K562 (cell line): ENCODE measurements at regions not wholly inside any gene's neighbourhood (a gene's known extent, or its start where the extent isn't known, plus 50 kb on each side); places are given as distances from the start of the nearest gene placed in this dataset.

Source experiments
- ATAC-seq: fragments of 200-7000 bp; cut with Tn5 transposase; 3 replicates; pipeline ENCODE4 v1.9.1; 2020; ENCODE audit warnings: moderate library complexity
- BruUV-seq: library from RNA; stranded (reverse); fragments of 400-500 nt; replicated peaks from 2 replicates; lab custom pipeline; 2021; lab: Mats Ljungman, UMichigan
- CTCF ChIA-PET: fragments of 300-600 bp; formaldehyde crosslinking; extraction: SDS; loops from one replicate; lab custom pipeline; 2021; ENCODE audit warnings: low intra/inter-chr PET ratio; lab: Yijun Ruan, JAX
- POLR2A ChIA-PET: fragments of 300-600, 350-650 bp; sonication (Branson Sonifier 250); formaldehyde crosslinking; extraction: SDS; loops from one replicate; lab custom pipeline; 2021; ENCODE audit warnings: antibody characterized with exemption, inconsistent platforms; lab: Yijun Ruan, JAX
- DNase-seq, 4 experiments: peaks; one replicate each; pipeline versions ENCODE4 v3.0.0 to v3.0.0-alpha.2; 2011 to 2018; ENCODE audit warnings: low spot score in 3 of 4, mixed read lengths in 3 of 4; ENCODE audit errors: extremely low read depth in 1 of 4
- FAIRE-seq: peaks from 2 replicates; lab custom pipeline; 2011; peaks lifted over from hg19 to GRCh38; lab: Jason Lieb, UNC
- H2AFZ ChIP-seq: 2 replicates; pipeline ENCODE4 v1.6.0; 2011; ENCODE audit warnings: low read depth, low read length, control low read depth, inconsistent platforms
- H3K27ac ChIP-seq: fragments of 200-600 bp; 3 replicates; pipeline ENCODE4 v1.8.0; 2011; ENCODE audit warnings: low read depth, mild to moderate bottlenecking, control low read depth, inconsistent platforms, low read length, moderate library complexity, mixed read lengths; ENCODE audit errors: extremely low read depth
- H3K27me3 ChIP-seq, 2 experiments: fragments of 300-600 bp in 1 of 2; 2 replicates in 1 of 2; 3 replicates in 1 of 2; pipeline versions ENCODE4 v1.6.0 to v1.8.0; 2011; ENCODE audit warnings: inconsistent platforms in 2 of 2, low read length in 2 of 2, mild to moderate bottlenecking in 1 of 2, mixed read lengths in 1 of 2, moderate library complexity in 1 of 2; ENCODE audit not compliant: control insufficient read depth in 2 of 2, insufficient read depth in 2 of 2
- H3K36me3 ChIP-seq: fragments of 300-600 bp; 3 replicates; pipeline ENCODE4 v1.8.0; 2011; ENCODE audit warnings: mild to moderate bottlenecking, low read length, inconsistent platforms; ENCODE audit not compliant: control insufficient read depth, insufficient read depth
- H3K4me1 ChIP-seq, 2 experiments: fragments of 200-600 bp in 1 of 2; replicated peaks in 1 of 2; 2 replicates in 1 of 2; 3 replicates in 1 of 2; pipeline versions ENCODE4 v1.5.1 to v1.8.0; 2011; ENCODE audit warnings: inconsistent platforms in 2 of 2, low read length in 2 of 2, mild to moderate bottlenecking in 1 of 2, mixed read lengths in 1 of 2, moderate library complexity in 1 of 2; ENCODE audit not compliant: control insufficient read depth in 2 of 2, insufficient read depth in 2 of 2
- H3K4me2 ChIP-seq: 2 replicates; pipeline ENCODE4 v1.6.1; 2011; ENCODE audit warnings: low read length, control low read depth, inconsistent platforms, mixed read lengths; ENCODE audit not compliant: insufficient read depth
- H3K4me3 ChIP-seq: fragments of 200-600 bp; sonication (generic), shearing (Covaris generic); 2 replicates; pipeline ENCODE4 v1.5.1; 2016; ENCODE audit warnings: control low read depth, inconsistent platforms
- H3K79me2 ChIP-seq: fragments of 200-600 bp; 3 replicates; pipeline ENCODE4 v1.8.0; 2011; ENCODE audit warnings: low read length, inconsistent platforms; ENCODE audit not compliant: control insufficient read depth, insufficient read depth
- H3K9ac ChIP-seq, 2 experiments: 2 replicates each; pipeline versions ENCODE4 v1.6.0 to v1.6.1; 2011; ENCODE audit warnings: low read depth in 2 of 2, low read length in 2 of 2, control low read depth in 1 of 2, inconsistent platforms in 1 of 2, mild to moderate bottlenecking in 1 of 2, mixed read lengths in 1 of 2; ENCODE audit not compliant: insufficient read depth in 1 of 2
- H3K9me1 ChIP-seq: one replicate; pipeline ENCODE4 v1.6.0; 2011; ENCODE audit warnings: inconsistent platforms, mild to moderate bottlenecking, low read length, moderate library complexity; ENCODE audit not compliant: control insufficient read depth, insufficient read depth
- H3K9me3 ChIP-seq: replicated peaks from 2 replicates; pipeline ENCODE4 v1.5.1; 2011; ENCODE audit warnings: low read depth, low read length, inconsistent platforms; ENCODE audit not compliant: control insufficient read depth, insufficient read depth
- H4K20me1 ChIP-seq: replicated peaks from 2 replicates; pipeline ENCODE4 v1.6.1; 2011; ENCODE audit warnings: low read length, inconsistent platforms, mixed read lengths; ENCODE audit not compliant: control insufficient read depth, insufficient read depth
- AFF4 ChIP-seq: sonication (generic); formaldehyde crosslinking; IDR thresholded peaks from 2 replicates; pipeline ENCODE4 v1.8.0; 2023; ENCODE audit warnings: mild to moderate bottlenecking, missing genetic modification reagents
- FOXJ2 ChIP-seq: fragments of 200-800 bp; sonication (Bioruptor generic); IDR thresholded peaks from 2 replicates; pipeline ENCODE4 v1.6.1; 2016; ENCODE audit warnings: missing genetic modification characterization, missing compliant biosample characterization
- HDAC2 ChIP-seq: fragments of 450-650 bp; IDR thresholded peaks from 2 replicates; pipeline ENCODE4 v1.6.1; 2016; ENCODE audit warnings: mild to moderate bottlenecking
- RERE ChIP-seq: sonication (generic); formaldehyde crosslinking; IDR thresholded peaks from 2 replicates; pipeline ENCODE4 v1.8.0; 2023; ENCODE audit warnings: missing genetic modification reagents, mild to moderate bottlenecking, borderline replicate concordance
- SNRNP70 ChIP-seq: fragments of 200-400 bp; formaldehyde crosslinking; optimal IDR thresholded peaks from 2 replicates; pipeline ENCODE3; 2017; ENCODE audit warnings: low read depth, low read length
- TCF3 ChIP-seq: sonication (generic); formaldehyde crosslinking; IDR thresholded peaks from 2 replicates; pipeline ENCODE4 v1.4.0; 2020; ENCODE audit warnings: mild to moderate bottlenecking, missing genetic modification reagents
- ZNF609 ChIP-seq: sonication (generic); formaldehyde crosslinking; IDR thresholded peaks from 2 replicates; pipeline ENCODE4 v1.8.1; 2023; ENCODE audit warnings: missing genetic modification reagents, mild to moderate bottlenecking, borderline replicate concordance
- WGBS: fragments of 100-300 bp; shearing (Covaris generic); methylation state at CpG from one replicate; pipeline ENCODE4 v1.1.6; 2016; ENCODE audit warnings: low coverage, mixed read lengths; ENCODE audit not compliant: insufficient coverage; ENCODE audit errors: missing lambda C conversion rate; 5-methylcytosine and 5-hydroxymethylcytosine counted together
- in situ Hi-C: fragments of 300-500 bp; cut with MboI; formaldehyde crosslinking; loops from 4 replicates; pipeline ENCODE4 v1.15.0; 2018; ENCODE audit warnings: inconsistent platforms, mixed read lengths
- intact Hi-C: fragments of 100-400 bp; cut with micrococcal nuclease; formaldehyde crosslinking; loops from 2 replicates; pipeline ENCODE4 v1.14.2; 2022

GRCh38 chr15:46622851-46623250 is 988.0 kb downstream of the SQOR start:
- Histone ChIP-seq H3K36me3 (no peaks in the 10 kb centered on the region), H3K4me1 (no peaks in the 10 kb centered on the region), H3K9me3 (no peaks in the 10 kb centered on the region), H3K27me3 (no peaks in the 10 kb centered on the region), H2AFZ (no peak overlapping the region), H3K4me2 (no peak overlapping the region), H3K4me3 (no peak overlapping the region), H4K20me1 (no peaks in the 10 kb centered on the region), H3K9ac (no peak overlapping the region), H3K79me2 (no peaks in the 10 kb centered on the region), H3K27ac (no peak overlapping the region), H3K9me1 (no peaks in the 10 kb centered on the region)
- no TSS peak for BruUV-seq
- ATAC-seq: no peak
- intact Hi-C loops (no loop called here), in situ Hi-C loops (no loop called here)
- ChIA-PET POLR2A (no interaction called here), CTCF (no interaction called here)
- no peak for DNase-seq
- FAIRE-seq: no peak
- WGBS: 0% methylated on average over 2 of the region's 2 CpGs
- TF ChIP-seq AFF4 (no peak), HDAC2 (no peak), FOXJ2 (no peak), RERE (no peak), SNRNP70 (no peak), TCF3 (CRISPR knock-in tag) (no peak), ZNF609 (CRISPR knock-in tag) (no peak)
